Neural progenitor cell (in vitro differentiated cells): ENCODE measurements at regions not wholly inside any gene's neighbourhood (a gene's known extent, or its start where the extent isn't known, plus 50 kb on each side); places are given as distances from the start of the nearest gene placed in this dataset.

Source experiments
- EZH2phosphoT487 ChIP-seq: fragments of 200-600 bp; sonication (generic); IDR thresholded peaks from 2 replicates; pipeline ENCODE4 v1.6.1; 2017; ENCODE audit warnings: antibody characterized with exemption
- TF ChIP-seq, protein P1 (sequence below): fragments of 200-600 bp; sonication (generic); IDR thresholded peaks from 2 replicates; pipeline ENCODE4 v1.5.1; 2017; ENCODE audit warnings: antibody characterized with exemption, mild to moderate bottlenecking

DNA sequence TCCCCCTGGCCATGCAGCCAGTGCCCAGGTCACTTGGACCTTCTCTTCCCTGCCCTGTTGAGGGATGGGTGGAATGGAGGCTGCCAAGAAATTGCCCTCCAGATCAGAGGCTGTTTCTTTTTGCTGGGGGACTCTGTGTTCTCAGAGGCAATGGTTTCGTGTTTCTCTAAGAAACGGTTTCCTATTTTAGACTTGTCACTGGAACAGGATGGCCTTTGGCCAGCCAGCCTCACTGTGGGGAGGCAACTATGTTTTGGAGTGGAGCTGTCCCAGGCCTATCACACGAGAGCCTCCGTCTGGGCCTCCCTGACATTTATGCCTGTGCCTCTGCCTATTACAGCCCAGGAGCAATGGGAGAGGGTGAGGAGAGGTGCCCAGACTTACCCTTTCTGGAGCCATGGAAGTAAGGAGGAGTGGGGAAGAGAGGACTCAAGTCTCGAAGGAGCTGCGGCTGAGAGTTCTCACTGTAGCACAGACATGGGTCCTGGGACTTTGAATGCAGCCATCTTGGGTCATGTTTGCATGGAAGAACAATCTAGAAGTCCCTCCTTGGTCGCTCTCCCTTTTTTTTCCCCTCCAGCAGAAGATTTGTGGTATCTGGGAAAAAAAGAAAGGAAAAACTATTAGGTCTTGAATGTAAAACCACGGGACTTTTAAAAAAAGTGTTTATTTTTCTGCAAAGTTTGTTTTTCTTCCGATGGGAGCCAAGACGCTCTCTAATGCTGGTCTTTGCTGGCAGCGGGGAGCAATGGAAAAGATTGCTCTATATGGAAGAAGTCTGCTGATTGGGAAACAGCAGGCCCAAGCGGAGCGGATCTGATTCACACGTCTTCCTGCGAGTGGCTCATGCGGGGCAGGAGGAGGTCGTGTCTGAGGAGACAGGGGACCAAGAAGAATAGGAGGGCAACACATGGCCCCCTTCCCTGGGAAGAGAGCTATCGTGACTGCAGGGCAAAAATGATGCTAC lies 219.2 kb downstream of the FOXD2 start:
- TF ChIP-seq, protein P1, sequence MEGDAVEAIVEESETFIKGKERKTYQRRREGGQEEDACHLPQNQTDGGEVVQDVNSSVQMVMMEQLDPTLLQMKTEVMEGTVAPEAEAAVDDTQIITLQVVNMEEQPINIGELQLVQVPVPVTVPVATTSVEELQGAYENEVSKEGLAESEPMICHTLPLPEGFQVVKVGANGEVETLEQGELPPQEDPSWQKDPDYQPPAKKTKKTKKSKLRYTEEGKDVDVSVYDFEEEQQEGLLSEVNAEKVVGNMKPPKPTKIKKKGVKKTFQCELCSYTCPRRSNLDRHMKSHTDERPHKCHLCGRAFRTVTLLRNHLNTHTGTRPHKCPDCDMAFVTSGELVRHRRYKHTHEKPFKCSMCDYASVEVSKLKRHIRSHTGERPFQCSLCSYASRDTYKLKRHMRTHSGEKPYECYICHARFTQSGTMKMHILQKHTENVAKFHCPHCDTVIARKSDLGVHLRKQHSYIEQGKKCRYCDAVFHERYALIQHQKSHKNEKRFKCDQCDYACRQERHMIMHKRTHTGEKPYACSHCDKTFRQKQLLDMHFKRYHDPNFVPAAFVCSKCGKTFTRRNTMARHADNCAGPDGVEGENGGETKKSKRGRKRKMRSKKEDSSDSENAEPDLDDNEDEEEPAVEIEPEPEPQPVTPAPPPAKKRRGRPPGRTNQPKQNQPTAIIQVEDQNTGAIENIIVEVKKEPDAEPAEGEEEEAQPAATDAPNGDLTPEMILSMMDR: no peak
- TF ChIP-seq EZH2phosphoT487: no peak
